Dendritic cell treated with granulocyte-macrophage colony-stimulating factor and Interleukin-4, amounts not matched to agents 40 ng/mL and 50 ng/mL, for 4 days (primary cell): ENCODE measurements at regions not wholly inside any gene's neighbourhood (a gene's known extent, or its start where the extent isn't known, plus 50 kb on each side); places are given as distances from the start of the nearest gene placed in this dataset.
"Not testable (repeated sequence)": the region's sequence is repeated elsewhere in the genome, so short reads cannot be mapped to it uniquely, and the experiment has no call there.

Source experiments
- H3K27ac Mint-ChIP-seq: one replicate; pipeline ENCODE4 v1.8.0; 2022; ENCODE audit warnings: mild to moderate bottlenecking, mixed read lengths
- H3K27me3 Mint-ChIP-seq: one replicate; pipeline ENCODE4 v1.8.0; 2022; ENCODE audit warnings: mild to moderate bottlenecking, mixed read lengths
- H3K36me3 Mint-ChIP-seq: one replicate; pipeline ENCODE4 v1.8.0; 2022; ENCODE audit warnings: low read depth, mixed read lengths
- H3K4me1 Mint-ChIP-seq: one replicate; pipeline ENCODE4 v1.8.0; 2022; ENCODE audit warnings: low read depth, mixed read lengths
- H3K4me3 Mint-ChIP-seq: one replicate; pipeline ENCODE4 v1.8.0; 2022; ENCODE audit warnings: mild to moderate bottlenecking, moderate library complexity, mixed read lengths
- H3K9me3 Mint-ChIP-seq: one replicate; pipeline ENCODE4 v1.8.0; 2022; ENCODE audit warnings: mixed read lengths
- intact Hi-C: fragments of 100-400 bp; cut with micrococcal nuclease; formaldehyde crosslinking; loops from one replicate; pipeline ENCODE4 v1.15.0; 2022

DNA sequence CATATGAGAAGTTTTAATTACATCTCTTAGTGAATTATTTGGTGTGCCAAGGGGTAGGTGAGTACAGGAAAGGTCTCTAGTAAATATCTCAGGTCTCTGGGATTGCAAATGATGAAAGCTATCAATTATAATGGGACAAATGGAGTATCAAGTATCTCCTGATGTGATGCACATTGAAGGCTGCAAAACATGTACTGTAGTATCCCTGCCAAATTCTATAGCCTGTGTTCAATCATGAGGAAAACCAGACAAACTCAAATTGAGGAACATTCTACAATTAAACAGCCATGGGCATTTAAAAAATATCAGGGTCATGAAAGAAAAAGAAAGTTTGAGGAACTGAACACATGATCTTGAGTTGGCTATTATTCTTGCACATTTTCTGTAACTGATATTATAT is 665.4 kb upstream of the PABPC4L start:
- H3K4me3 Mint-ChIP-seq, result no peak overlapping the region
- H3K27me3 Mint-ChIP-seq, result no peaks in the 10 kb centered on the region
- H3K9me3 Mint-ChIP-seq, result no peaks in the 10 kb centered on the region
- H3K36me3 Mint-ChIP-seq, result no peaks in the 10 kb centered on the region
- H3K4me1 Mint-ChIP-seq, result no peaks in the 10 kb centered on the region
- no peak overlapping the region for H3K27ac Mint-ChIP-seq
- intact Hi-C loops, result no loop called here

GRCh38 chr4:134865675-134866074 is 664.1 kb upstream of the PABPC4L start:
- intact Hi-C loops, result no loop called here
- Mint-ChIP-seq H3K27me3 (no peaks in the 10 kb centered on the region), H3K4me3 (no peak overlapping the region), H3K9me3 (no peaks in the 10 kb centered on the region), H3K27ac (no peak overlapping the region), H3K4me1 (no peaks in the 10 kb centered on the region), H3K36me3 (no peaks in the 10 kb centered on the region)

- intact Hi-C loops, result no loop called here
- Mint-ChIP-seq H3K27me3 (no peaks in the 10 kb centered on the region), H3K4me1 (no peaks in the 10 kb centered on the region), H3K4me3 (no peak overlapping the region), H3K9me3 (no peaks in the 10 kb centered on the region), H3K27ac (no peak overlapping the region), H3K36me3 (no peaks in the 10 kb centered on the region)
Observed at GRCh38 chr4:134862116-134862515, 660.5 kb upstream of the PABPC4L start.

DNA sequence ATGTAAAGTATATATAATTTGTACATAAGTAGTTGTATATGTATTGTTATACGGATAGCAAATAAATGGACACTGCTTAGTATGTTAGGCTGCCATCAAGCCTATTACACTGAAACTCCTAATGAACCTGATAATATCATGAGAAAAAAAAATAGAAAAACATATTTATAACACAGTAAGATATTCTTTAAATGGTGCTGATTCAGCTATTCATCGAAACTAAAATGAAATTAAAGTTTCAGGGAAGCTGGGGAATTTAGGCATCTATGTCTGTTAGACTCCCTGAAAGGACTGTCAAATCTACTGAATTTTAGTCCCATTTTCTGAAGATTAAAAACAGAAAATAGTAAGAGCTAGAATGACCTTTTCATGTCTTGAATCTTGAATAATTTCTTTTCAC is 647.1 kb upstream of the PABPC4L start:
- Mint-ChIP-seq H3K27me3 (no peaks in the 10 kb centered on the region), H3K9me3 (no peaks in the 10 kb centered on the region), H3K27ac (no peak overlapping the region), H3K36me3 (no peaks in the 10 kb centered on the region), H3K4me1 (no peaks in the 10 kb centered on the region), H3K4me3 (no peak overlapping the region)
- intact Hi-C loops, result no loop called here

GRCh38 chr4:134830741-134831140 is 629.2 kb upstream of the PABPC4L start:
- H3K9me3 Mint-ChIP-seq, result peaks cover 38% of the 10 kb centered on the region

DNA sequence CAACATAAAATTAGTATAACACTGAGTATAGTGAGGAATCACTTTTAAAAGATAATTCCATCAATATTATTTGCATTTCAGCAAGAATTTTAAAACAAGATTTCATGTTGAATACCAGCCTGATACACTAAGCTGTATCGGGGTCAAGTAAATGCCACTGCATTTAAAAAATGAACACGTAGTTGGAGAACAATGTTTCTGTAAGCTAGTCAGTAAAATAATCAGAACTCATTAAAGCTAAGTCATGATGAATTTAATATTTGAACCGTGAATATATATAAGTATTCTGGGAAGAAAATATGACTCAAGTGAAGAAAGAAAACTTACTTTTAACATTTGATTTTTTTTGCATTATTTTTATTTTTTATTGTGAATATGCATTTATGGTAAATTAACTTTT is 611.0 kb upstream of the PABPC4L start:
- no peaks in the 10 kb centered on the region for H3K27me3 Mint-ChIP-seq
- intact Hi-C loops, result no loop called here
- no peaks in the 10 kb centered on the region for H3K4me1 Mint-ChIP-seq
- no peaks in the 10 kb centered on the region for H3K36me3 Mint-ChIP-seq
- peaks cover 15% of the 10 kb centered on the region for H3K9me3 Mint-ChIP-seq
- no peak overlapping the region for H3K4me3 Mint-ChIP-seq
- no peak overlapping the region for H3K27ac Mint-ChIP-seq

More at GRCh38 chr4:134830741-134831140, 629.2 kb upstream of the PABPC4L start:
- intact Hi-C loops, H3K27ac Mint-ChIP-seq, H3K27me3 Mint-ChIP-seq, H3K4me3 Mint-ChIP-seq, H3K36me3 Mint-ChIP-seq, H3K4me1 Mint-ChIP-seq: not testable (repeated sequence)

DNA sequence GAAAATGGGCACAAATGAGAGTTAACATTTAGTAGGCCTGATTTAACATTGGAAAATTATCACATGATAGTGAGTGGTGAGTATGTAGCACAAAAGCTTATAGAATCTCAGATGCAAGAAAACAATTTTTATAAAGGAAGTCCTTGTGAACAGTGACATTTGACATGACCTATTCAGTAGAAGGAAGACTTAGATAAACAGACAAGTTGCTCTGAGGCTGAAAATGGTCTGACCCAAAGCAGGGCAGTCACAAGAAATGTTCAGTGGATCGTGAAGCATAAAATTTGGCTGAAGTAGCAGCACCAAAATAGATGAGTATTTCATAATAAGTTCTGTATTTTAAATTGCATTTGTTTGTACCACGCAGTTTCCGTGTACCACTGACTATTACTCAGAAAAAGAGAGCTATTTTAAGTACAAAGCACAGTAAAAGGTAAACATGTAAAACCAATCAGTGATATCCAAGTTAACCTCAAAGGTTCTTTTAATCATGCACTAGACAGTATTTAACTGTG is 605.7 kb upstream of the PABPC4L start:
- no peaks in the 10 kb centered on the region for H3K36me3 Mint-ChIP-seq
- H3K4me1 Mint-ChIP-seq, result no peaks in the 10 kb centered on the region
- no peak overlapping the region for H3K4me3 Mint-ChIP-seq
- no peaks in the 10 kb centered on the region for H3K9me3 Mint-ChIP-seq
- H3K27ac Mint-ChIP-seq, result no peak overlapping the region
- H3K27me3 Mint-ChIP-seq, result no peaks in the 10 kb centered on the region
- intact Hi-C loops, result no loop called here

DNA sequence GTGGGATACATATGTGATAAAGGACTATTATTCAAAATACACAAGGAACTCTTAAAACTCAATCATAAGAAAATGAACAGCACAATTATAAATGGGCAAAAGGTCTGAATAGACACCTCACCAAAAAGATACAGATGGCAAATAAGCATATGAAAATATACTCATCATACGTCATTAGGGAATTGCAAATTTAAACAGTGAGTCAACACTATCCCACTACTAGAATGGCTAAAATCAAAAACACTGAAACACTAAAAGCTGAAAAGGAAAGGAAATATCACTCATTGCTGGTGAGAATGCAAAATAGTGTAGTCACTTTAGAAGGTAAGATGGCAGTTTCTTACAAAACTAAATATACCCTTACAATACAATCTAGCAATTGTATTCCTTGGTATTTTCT is 597.0 kb upstream of the PABPC4L start:
- H3K4me3 Mint-ChIP-seq, result no peak overlapping the region
- H3K36me3 Mint-ChIP-seq, result no peaks in the 10 kb centered on the region
- H3K4me1 Mint-ChIP-seq, result no peaks in the 10 kb centered on the region
- no peaks in the 10 kb centered on the region for H3K9me3 Mint-ChIP-seq
- intact Hi-C loops, result no loop called here
- no peak overlapping the region for H3K27ac Mint-ChIP-seq
- H3K27me3 Mint-ChIP-seq, result no peaks in the 10 kb centered on the region

GRCh38 chr4:134787315-134787714 is 585.7 kb upstream of the PABPC4L start:
- Mint-ChIP-seq H3K27me3 (no peaks in the 10 kb centered on the region), H3K4me3 (no peak overlapping the region), H3K36me3 (no peaks in the 10 kb centered on the region), H3K4me1 (no peaks in the 10 kb centered on the region), H3K27ac (no peak overlapping the region), H3K9me3 (peaks cover 61% of the 10 kb centered on the region)
- intact Hi-C loops, result no loop called here

- H3K27me3 Mint-ChIP-seq, result no peaks in the 10 kb centered on the region
- H3K36me3 Mint-ChIP-seq, result no peaks in the 10 kb centered on the region
- no peak overlapping the region for H3K4me3 Mint-ChIP-seq
- no peaks in the 10 kb centered on the region for H3K4me1 Mint-ChIP-seq
- intact Hi-C loops, result no loop called here
- H3K27ac Mint-ChIP-seq, result no peak overlapping the region
- H3K9me3 Mint-ChIP-seq, result peaks cover 26% of the 10 kb centered on the region
Observed at GRCh38 chr4:134780244-134780643, 578.7 kb upstream of the PABPC4L start.

DNA sequence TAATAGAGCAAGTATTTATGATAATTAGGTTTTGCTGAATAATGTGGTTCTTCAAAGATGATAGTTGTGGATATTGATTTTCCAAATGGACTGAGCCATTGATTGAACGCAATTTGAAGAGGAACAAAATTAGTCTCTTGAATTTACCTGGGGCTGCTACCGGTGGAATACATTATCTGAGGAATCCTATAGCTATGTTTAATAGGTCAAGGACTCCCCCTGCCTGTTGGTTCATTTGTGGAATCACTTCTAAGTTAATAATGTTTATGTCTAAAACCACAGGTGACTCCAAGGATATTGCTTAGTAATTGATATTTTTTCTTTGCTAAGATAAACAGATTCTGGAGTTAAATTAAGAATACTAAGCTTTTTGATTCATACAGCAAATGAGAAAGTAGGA is 576.0 kb upstream of the PABPC4L start:
- intact Hi-C loops, result no loop called here
- Mint-ChIP-seq H3K9me3 (peaks cover under 1% of the 10 kb centered on the region), H3K36me3 (no peaks in the 10 kb centered on the region), H3K27me3 (no peaks in the 10 kb centered on the region), H3K4me3 (no peak overlapping the region), H3K27ac (no peak overlapping the region), H3K4me1 (no peaks in the 10 kb centered on the region)

GRCh38 chr4:134773497-134774000 is 572.0 kb upstream of the PABPC4L start:
- Mint-ChIP-seq H3K27ac (no peak overlapping the region), H3K4me3 (no peak overlapping the region), H3K36me3 (no peaks in the 10 kb centered on the region), H3K27me3 (no peaks in the 10 kb centered on the region), H3K4me1 (no peaks in the 10 kb centered on the region), H3K9me3 (no peaks in the 10 kb centered on the region)
- intact Hi-C loops, result no loop called here

GRCh38 chr4:134762053-134762452 is 560.5 kb upstream of the PABPC4L start:
- no peak overlapping the region for H3K4me3 Mint-ChIP-seq
- H3K9me3 Mint-ChIP-seq, result no peaks in the 10 kb centered on the region
- H3K36me3 Mint-ChIP-seq, result no peaks in the 10 kb centered on the region
- intact Hi-C loops, result no loop called here
- H3K27ac Mint-ChIP-seq, result no peak overlapping the region
- no peaks in the 10 kb centered on the region for H3K4me1 Mint-ChIP-seq
- no peaks in the 10 kb centered on the region for H3K27me3 Mint-ChIP-seq

GRCh38 chr4:134756421-134756820 is 554.8 kb upstream of the PABPC4L start:
- H3K27ac Mint-ChIP-seq, result no peak overlapping the region
- no peak overlapping the region for H3K4me3 Mint-ChIP-seq
- intact Hi-C loops, result no loop called here
- H3K4me1 Mint-ChIP-seq, result no peaks in the 10 kb centered on the region
- H3K27me3 Mint-ChIP-seq, result no peaks in the 10 kb centered on the region
- H3K36me3 Mint-ChIP-seq, result no peaks in the 10 kb centered on the region
- no peaks in the 10 kb centered on the region for H3K9me3 Mint-ChIP-seq

DNA sequence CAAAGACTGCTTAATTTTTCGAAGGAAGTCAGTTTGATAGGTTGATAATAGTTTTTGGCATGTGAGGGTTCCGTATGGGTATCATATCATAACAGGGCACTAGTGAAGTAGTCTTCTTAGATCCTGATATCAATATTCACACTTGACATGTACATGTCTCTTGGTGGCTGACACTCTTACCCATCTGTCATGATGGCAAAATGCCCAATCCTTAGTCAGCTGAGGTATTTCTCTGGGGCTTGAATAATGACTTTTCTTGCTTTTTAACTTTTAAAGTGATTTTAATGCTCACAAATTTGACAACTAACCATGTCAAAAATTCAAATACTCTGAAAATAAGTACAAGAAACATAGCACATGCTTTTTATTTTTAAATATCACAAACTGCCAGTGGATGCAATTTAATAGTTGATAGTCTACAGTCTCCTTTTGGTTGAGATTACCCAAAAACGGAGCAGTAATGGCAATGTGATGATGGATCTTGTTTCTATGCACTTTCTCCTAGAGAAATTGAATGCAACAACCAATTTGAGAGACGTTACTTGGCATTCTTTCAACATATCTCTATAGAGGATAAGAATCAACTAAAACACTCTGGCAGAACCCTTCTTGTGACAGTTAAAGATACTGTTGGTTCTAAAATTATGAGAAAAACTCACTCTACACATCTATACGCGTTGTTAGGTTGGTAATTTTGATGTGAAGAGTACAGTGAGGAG is 552.9 kb upstream of the PABPC4L start:
- H3K27me3 Mint-ChIP-seq, result no peaks in the 10 kb centered on the region
- H3K4me3 Mint-ChIP-seq, result no peak overlapping the region
- intact Hi-C loops, result no loop called here
- no peak overlapping the region for H3K27ac Mint-ChIP-seq
- H3K9me3 Mint-ChIP-seq, result no peaks in the 10 kb centered on the region
- H3K4me1 Mint-ChIP-seq, result no peaks in the 10 kb centered on the region
- H3K36me3 Mint-ChIP-seq, result no peaks in the 10 kb centered on the region
